IMR-90 (cell line): ENCODE measurements at regions not wholly inside any gene's neighbourhood (a gene's known extent, or its start where the extent isn't known, plus 50 kb on each side); places are given as distances from the start of the nearest gene placed in this dataset.

Experiments
- ATAC-seq: fragments of 200-7000 bp; cut with Tn5 transposase; 2 replicates; pipeline ENCODE4 v1.9.1; 2020; ENCODE audit warnings: low read depth, mild to moderate bottlenecking, moderate library complexity
- BruUV-seq: library from RNA; stranded (reverse); fragments of 400-500 nt; replicated peaks from 2 replicates; lab custom pipeline; 2021; lab: Mats Ljungman, UMichigan
- CTCF ChIA-PET: fragments of 300-600 bp; formaldehyde crosslinking; extraction: SDS; loops from one replicate; lab custom pipeline; 2021; ENCODE audit warnings: antibody characterized with exemption; lab: Yijun Ruan, JAX
- POLR2A ChIA-PET: fragments of 300-600 bp; sonication (Branson Sonifier 250); formaldehyde crosslinking; loops from one replicate; lab custom pipeline; 2022; ENCODE audit warnings: antibody characterized with exemption; ENCODE audit not compliant: unreplicated experiment; lab: Charles Lee
- DNase-seq: peaks from one replicate; pipeline ENCODE4 v3.0.0; 2013
- H2AFZ ChIP-seq: replicated peaks from 2 replicates; pipeline ENCODE3; 2013; ENCODE audit warnings: low read length, mild to moderate bottlenecking; ENCODE audit not compliant: poor library complexity
- H2AK5ac ChIP-seq: 2 replicates; pipeline ENCODE4 v1.6.1; 2013; ENCODE audit warnings: low read depth, low read length, inconsistent platforms
- H2AK9ac ChIP-seq: replicated peaks from 2 replicates; pipeline ENCODE3; 2013; ENCODE audit warnings: mild to moderate bottlenecking, low read depth, low read length, moderate library complexity; ENCODE audit not compliant: poor library complexity
- H2BK120ac ChIP-seq: 2 replicates; pipeline ENCODE4 v1.6.1; 2013; ENCODE audit warnings: low read depth, low read length, inconsistent platforms
- H2BK15ac ChIP-seq: 3 replicates; pipeline ENCODE4 v1.6.1; 2013; ENCODE audit warnings: low read depth, low read length, inconsistent platforms
- H2BK20ac ChIP-seq: 2 replicates; pipeline ENCODE4 v1.6.1; 2013; ENCODE audit warnings: low read depth, mild to moderate bottlenecking, inconsistent platforms, low read length, moderate library complexity
- H2BK5ac ChIP-seq: 2 replicates; pipeline ENCODE4 v1.6.1; 2013; ENCODE audit warnings: mild to moderate bottlenecking, low read depth, low read length, inconsistent platforms; ENCODE audit not compliant: poor library complexity, severe bottlenecking
- H3K14ac ChIP-seq: replicated peaks from 2 replicates; pipeline ENCODE4 v1.6.1; 2013; ENCODE audit warnings: low read depth, low read length, inconsistent platforms
- H3K18ac ChIP-seq: 2 replicates; pipeline ENCODE4 v1.6.1; 2013; ENCODE audit warnings: low read depth, low read length, control low read depth
- H3K23ac ChIP-seq: 2 replicates; pipeline ENCODE4 v1.6.1; 2013; ENCODE audit warnings: low read depth, low read length, inconsistent platforms
- H3K27ac ChIP-seq: 2 replicates; pipeline ENCODE4 v1.5.1; 2013; ENCODE audit warnings: mild to moderate bottlenecking, control low read depth, low read length; ENCODE audit not compliant: insufficient read depth
- H3K27me3 ChIP-seq: 2 replicates; pipeline ENCODE4 v1.6.1; 2013; ENCODE audit warnings: low read length; ENCODE audit not compliant: control insufficient read depth, insufficient read depth
- H3K36me3 ChIP-seq: 2 replicates; pipeline ENCODE4 v1.6.1; 2013; ENCODE audit warnings: low read length, mixed read lengths; ENCODE audit not compliant: control insufficient read depth, insufficient read depth
- H3K4ac ChIP-seq: 2 replicates; pipeline ENCODE4 v1.6.1; 2013; ENCODE audit warnings: low read depth, low read length, inconsistent platforms
- H3K4me1 ChIP-seq: 2 replicates; pipeline ENCODE4 v1.6.1; 2013; ENCODE audit warnings: low read length, mixed read lengths; ENCODE audit not compliant: control insufficient read depth, insufficient read depth
- H3K4me2 ChIP-seq: 2 replicates; pipeline ENCODE4 v1.6.1; 2013; ENCODE audit warnings: low read depth, mild to moderate bottlenecking, control low read depth, low read length, moderate library complexity
- H3K4me3 ChIP-seq: 2 replicates; pipeline ENCODE4 v1.5.1; 2013; ENCODE audit warnings: low read depth, mild to moderate bottlenecking, control low read depth, low read length, moderate library complexity; ENCODE audit not compliant: insufficient read depth
- H3K56ac ChIP-seq: 2 replicates; pipeline ENCODE4 v1.6.1; 2013; ENCODE audit warnings: low read length, inconsistent platforms; ENCODE audit not compliant: insufficient read depth; ENCODE audit errors: extremely low read depth
- H3K79me1 ChIP-seq, 2 experiments: 2 replicates each; pipeline ENCODE4 v1.6.1; 2013; ENCODE audit warnings: low read length in 2 of 2, inconsistent platforms in 1 of 2, low read depth in 1 of 2
- H3K9ac ChIP-seq: 2 replicates; pipeline ENCODE4 v1.6.1; 2013; ENCODE audit warnings: low read depth, low read length, control low read depth
- H3K9me1 ChIP-seq: 2 replicates; pipeline ENCODE4 v1.6.1; 2013; ENCODE audit warnings: low read length, inconsistent platforms; ENCODE audit not compliant: insufficient read depth
- H3K9me3 ChIP-seq: 2 replicates; pipeline ENCODE4 v1.6.1; 2013; ENCODE audit warnings: low read length; ENCODE audit not compliant: control insufficient read depth, insufficient read depth
- H4K20me1 ChIP-seq: 2 replicates; pipeline ENCODE4 v1.6.1; 2013; ENCODE audit warnings: low read length, inconsistent platforms; ENCODE audit not compliant: insufficient read depth
- H4K5ac ChIP-seq: 2 replicates; pipeline ENCODE4 v1.6.1; 2013; ENCODE audit warnings: mild to moderate bottlenecking, low read depth, low read length, control low read depth
- H4K8ac ChIP-seq, 2 experiments: 2 replicates each; pipeline ENCODE4 v1.6.1; 2013; ENCODE audit warnings: low read depth in 2 of 2, low read length in 2 of 2, control low read depth in 1 of 2, inconsistent platforms in 1 of 2
- H4K91ac ChIP-seq: 2 replicates; pipeline ENCODE4 v1.6.1; 2013; ENCODE audit warnings: low read depth, low read length, inconsistent platforms; ENCODE audit not compliant: insufficient read depth
- BHLHE40 ChIP-seq: fragments of 150-350 bp; IDR thresholded peaks from 2 replicates; pipeline ENCODE4 v1.6.1; 2016; ENCODE audit warnings: mild to moderate bottlenecking, low read depth, low read length
- CEBPB ChIP-seq: IDR thresholded peaks from 2 replicates; pipeline ENCODE4 v1.6.1; 2012; ENCODE audit warnings: low read depth, low read length, improper control_type of control experiment
- CHD1 ChIP-seq: IDR thresholded peaks from 2 replicates; pipeline ENCODE4 v1.6.1; 2012; ENCODE audit warnings: low read depth, low read length, improper control_type of control experiment
- FOS ChIP-seq: fragments of 150-350 bp; IDR thresholded peaks from 2 replicates; pipeline ENCODE4 v1.6.1; 2016; ENCODE audit warnings: low read depth, low read length
- MAFK ChIP-seq: IDR thresholded peaks from 2 replicates; pipeline ENCODE4 v1.6.1; 2012; ENCODE audit warnings: low read depth, low read length, improper control_type of control experiment
- MAZ ChIP-seq: IDR thresholded peaks from 2 replicates; pipeline ENCODE4 v1.6.1; 2012; ENCODE audit warnings: low read depth, mild to moderate bottlenecking, low read length, improper control_type of control experiment, moderate library complexity, borderline replicate concordance
- POLR2A ChIP-seq: IDR thresholded peaks from 2 replicates; pipeline ENCODE4 v1.6.1; 2012; ENCODE audit warnings: mild to moderate bottlenecking, low read depth, low read length
- RAD21 ChIP-seq: IDR thresholded peaks from 2 replicates; pipeline ENCODE4 v1.6.1; 2012; ENCODE audit warnings: low read length, improper control_type of control experiment
- RCOR1 ChIP-seq: IDR thresholded peaks from 2 replicates; pipeline ENCODE4 v1.6.1; 2012; ENCODE audit warnings: mild to moderate bottlenecking, low read length, improper control_type of control experiment; ENCODE audit not compliant: insufficient replicate concordance
- RFX5 ChIP-seq: IDR thresholded peaks from 2 replicates; pipeline ENCODE4 v1.8.0; 2012; ENCODE audit warnings: low read depth, mild to moderate bottlenecking, low read length, moderate library complexity
- SMC3 ChIP-seq: fragments of 150-350 bp; IDR thresholded peaks from 2 replicates; pipeline ENCODE4 v1.6.1; 2016; ENCODE audit warnings: low read depth, mild to moderate bottlenecking, antibody characterized with exemption, low read length, moderate library complexity
- USF2 ChIP-seq: fragments of 150-350 bp; IDR thresholded peaks from 2 replicates; pipeline ENCODE4 v1.6.1; 2017; ENCODE audit warnings: mild to moderate bottlenecking, antibody characterized with exemption, low read length, low read depth
- WGBS, 2 experiments: methylation state at CpG; one replicate each; pipeline versions ENCODE4 v1.1.5 to v1.1.7; 2013; ENCODE audit warnings: missing lambda C conversion rate in 2 of 2; ENCODE audit not compliant: insufficient read length in 1 of 2; ENCODE audit errors: extremely low coverage in 2 of 2; 5-methylcytosine and 5-hydroxymethylcytosine counted together
- dilution Hi-C: fragments of 300-500 bp; cut with HindIII; formaldehyde crosslinking; loops from one replicate; pipeline ENCODE4 v1.14.3; 2018; ENCODE audit warnings: low sequenced_read_pairs; ENCODE audit not compliant: unreplicated experiment
- in situ Hi-C: fragments of 300-500 bp; cut with MboI; formaldehyde crosslinking; loops from 3 replicates; pipeline ENCODE4 v1.14.3; 2019; ENCODE audit warnings: low sequenced_read_pairs, inconsistent platforms, mixed read lengths
- intact Hi-C: fragments of 100-400 bp; cut with micrococcal nuclease; formaldehyde crosslinking; loops from 2 replicates; pipeline ENCODE4 v1.10.0; 2022

- H2AK9ac ChIP-seq, result no peak overlapping the region
- H4K20me1 ChIP-seq, result no peaks in the 10 kb centered on the region
- no peaks in the 10 kb centered on the region for H3K79me1 ChIP-seq
- no peak overlapping the region for H2BK120ac ChIP-seq
- H3K9me3 ChIP-seq, result peaks cover 3% of the 10 kb centered on the region; the same call in 1 of the 2 replicates
- no peak overlapping the region for H2BK5ac ChIP-seq
- H4K5ac ChIP-seq, result no peak overlapping the region
- no peak overlapping the region for H4K8ac ChIP-seq
- no peak overlapping the region for H3K18ac ChIP-seq
- H3K9ac ChIP-seq, result no peak overlapping the region
- no peak overlapping the region for H3K4me3 ChIP-seq
- H3K9me1 ChIP-seq, result no peaks in the 10 kb centered on the region
- H3K27ac ChIP-seq, result no peak overlapping the region
- no peak overlapping the region for H3K56ac ChIP-seq
- CTCF ChIA-PET, result interaction anchor here (0.5 kb wide), 1 partner anchor 167 kb away, joined by 3 read pairs; no protein-coding TSS in a partner anchor
- no peak overlapping the region for H3K4me2 ChIP-seq
- intact Hi-C loops, result no loop called here
- no peaks in the 10 kb centered on the region for H3K4me1 ChIP-seq
- 26% methylated on average over 5 of the region's 11 CpGs; no CpG with 5 or more reads in 1 of the 2 experiments for WGBS, 2 experiments
- BruUV-seq, result no TSS peak
- no peak overlapping the region for H2BK20ac ChIP-seq
- no peak overlapping the region for H3K4ac ChIP-seq
- no peak overlapping the region for H3K14ac ChIP-seq
- H2AK5ac ChIP-seq, result no peak overlapping the region
- H4K91ac ChIP-seq, result no peak overlapping the region
- no peak overlapping the region for H3K23ac ChIP-seq
- TF ChIP-seq RFX5 (no peak), USF2 (no peak), RCOR1 (no peak), MAZ (no peak), FOS (no peak), MAFK (no peak), RAD21 (no peak), CHD1 (no peak), SMC3 (no peak), POLR2A (no peak), BHLHE40 (no peak), CEBPB (no peak)
- H2BK15ac ChIP-seq, result no peak overlapping the region
- POLR2A ChIA-PET, result no interaction called here
- dilution Hi-C loops, result no loop called here
- H2AFZ ChIP-seq, result no peak overlapping the region
- in situ Hi-C loops, result no loop called here
- ATAC-seq (no peak), DNase-seq (no peak)
- no peaks in the 10 kb centered on the region for H3K36me3 ChIP-seq
- no peaks in the 10 kb centered on the region for H3K27me3 ChIP-seq
These were observed 65.2 kb upstream of the MARK1 start for GRCh38 chr1:220462752-220463151.
